Spleen (tissue), 7 donors: ENCODE measurements at regions not wholly inside any gene's neighbourhood (a gene's known extent, or its start where the extent isn't known, plus 50 kb on each side); places are given as distances from the start of the nearest gene placed in this dataset.

Experiments used
- CTCF ChIP-seq, 11 experiments: fragments of 200-600 bp in 7 of 11; fragments of 450-650 bp in 4 of 11; sonication (generic) in 4 of 11; IDR thresholded peaks in 8 of 11; conservative IDR thresholded peaks in 3 of 11; 1 replicate in 7 of 11; 2 replicates in 4 of 11; pipeline versions ENCODE4 v1.4.0 to v1.8.0; 2016 to 2021; ENCODE audit warnings: antibody characterized with exemption in 11 of 11, inconsistent platforms in 4 of 11, mild to moderate bottlenecking in 1 of 11
- POLR2A ChIP-seq, 3 donors: fragments of 450-650 bp; IDR thresholded peaks; one replicate each; pipeline ENCODE4 v1.5.1; 2017; ENCODE audit warnings: antibody characterized with exemption in 3 of 3, mild to moderate bottlenecking in 1 of 3
- donor health status: DM: no; HTN: no; CAD: no; lungs with moderate emphysema.
- donor health status: DM: no; HTN: no; CAD: no.
- donor health status: DM: no; HTN: no; CAD: no.

DNA sequence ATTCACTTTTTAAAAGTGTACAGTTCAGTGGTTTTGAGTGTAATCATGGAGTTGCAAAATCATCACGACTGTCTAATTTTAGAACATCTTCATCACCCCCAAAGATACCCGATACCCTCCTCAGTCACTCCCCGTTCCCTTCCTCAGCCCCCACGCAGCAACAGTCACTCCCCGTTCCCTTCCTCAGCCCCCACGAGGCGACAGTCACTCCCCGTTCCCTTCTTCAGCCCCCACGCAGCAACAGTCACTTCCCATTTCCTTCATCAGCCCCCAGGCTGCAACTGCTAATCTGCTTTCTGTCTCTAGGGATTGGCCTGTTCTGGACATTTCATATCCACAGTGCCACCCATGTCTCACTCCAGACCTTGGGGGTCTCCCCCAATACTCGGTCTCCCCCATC lies 161.6 kb upstream of the PPP2R2D start:
- no peak for TF ChIP-seq POLR2A (IDR thresholded peaks at IDR 0.05)
- TF ChIP-seq CTCF (IDR thresholded peaks at IDR 0.05 in 8 of 11, conservative IDR thresholded peaks at IDR 0.05 in 3 of 11), result no peak
